IPS DF 4.7 (cell line): ENCODE measurements at regions not wholly inside any gene's neighbourhood (a gene's known extent, or its start where the extent isn't known, plus 50 kb on each side); places are given as distances from the start of the nearest gene placed in this dataset.
"Not testable (repeated sequence)": the region's sequence is repeated elsewhere in the genome, so short reads cannot be mapped to it uniquely, and the experiment has no call there.

Source experiments
- DNase-seq: peaks from one replicate; pipeline ENCODE4 v3.0.0-alpha.2; 2013; ENCODE audit warnings: low spot score; ENCODE audit errors: extremely low read depth

GRCh38 chr4:58871509-58871908 lies 1761.3 kb upstream of the IGFBP7 start:
- DNase-seq: no peak

GRCh38 chr4:58849026-58849425 lies 1738.8 kb upstream of the IGFBP7 start:
- DNase-seq: no peak

- DNase-seq: no peak
These were observed 1733.3 kb upstream of the IGFBP7 start for GRCh38 chr4:58843455-58843854.

GRCh38 chr4:58833126-58833525 lies 1722.9 kb upstream of the IGFBP7 start:
- no peak for DNase-seq

GRCh38 chr4:58825278-58825677 lies 1715.1 kb upstream of the IGFBP7 start:
- no peak for DNase-seq

- not testable (repeated sequence) for DNase-seq
These were observed 1708.4 kb upstream of the IGFBP7 start for GRCh38 chr4:58818560-58818959.

GRCh38 chr4:58809948-58810347 lies 1699.8 kb upstream of the IGFBP7 start:
- no peak for DNase-seq

GRCh38 chr4:58809366-58809765 lies 1699.2 kb upstream of the IGFBP7 start:
- no peak for DNase-seq

- DNase-seq: no peak
These were observed 1698.6 kb upstream of the IGFBP7 start for GRCh38 chr4:58808817-58809216.

GRCh38 chr4:58807843-58808615 lies 1697.8 kb upstream of the IGFBP7 start:
- no peak for DNase-seq

GRCh38 chr4:58776627-58777026 lies 1666.4 kb upstream of the IGFBP7 start:
- no peak for DNase-seq

- no peak for DNase-seq
These were observed 1657.4 kb upstream of the IGFBP7 start for GRCh38 chr4:58767598-58767997.

GRCh38 chr4:58766763-58767162 lies 1656.6 kb upstream of the IGFBP7 start:
- no peak for DNase-seq

GRCh38 chr4:58761563-58761962 lies 1651.4 kb upstream of the IGFBP7 start:
- no peak for DNase-seq

- DNase-seq: no peak
These were observed 1650.6 kb upstream of the IGFBP7 start for GRCh38 chr4:58760737-58761136.

- no peak for DNase-seq
These were observed 1649.9 kb upstream of the IGFBP7 start for GRCh38 chr4:58760100-58760499.

- no peak for DNase-seq
These were observed 1639.0 kb upstream of the IGFBP7 start for GRCh38 chr4:58749206-58749605.

GRCh38 chr4:58740897-58741296 lies 1630.7 kb upstream of the IGFBP7 start:
- DNase-seq: no peak

GRCh38 chr4:58739275-58739674 lies 1629.1 kb upstream of the IGFBP7 start:
- DNase-seq: no peak

- no peak for DNase-seq
These were observed 1628.2 kb upstream of the IGFBP7 start for GRCh38 chr4:58738375-58738774.

- no peak for DNase-seq
These were observed 1624.0 kb upstream of the IGFBP7 start for GRCh38 chr4:58734030-58734674.

- DNase-seq: no peak
These were observed 1622.8 kb upstream of the IGFBP7 start for GRCh38 chr4:58732973-58733372.

GRCh38 chr4:58723954-58724353 lies 1613.8 kb upstream of the IGFBP7 start:
- no peak for DNase-seq
